SJCRH30 (cell line): ENCODE measurements at regions not wholly inside any gene's neighbourhood (a gene's known extent, or its start where the extent isn't known, plus 50 kb on each side); places are given as distances from the start of the nearest gene placed in this dataset.
"Not testable (repeated sequence)": the region's sequence is repeated elsewhere in the genome, so short reads cannot be mapped to it uniquely, and the experiment has no call there.

Source experiments
- DNase-seq, 2 experiments: peaks; one replicate each; pipeline ENCODE4 v3.0.0-alpha.2; 2015 to 2020
- H3K27ac ChIP-seq: fragments of 250-450 bp; sonication (Bioruptor Pico); 2 replicates; pipeline ENCODE4 v1.5.1; 2020; ENCODE audit warnings: mild to moderate bottlenecking, moderate library complexity
- H3K27me3 ChIP-seq: fragments of 250-450 bp; sonication (Bioruptor Pico); 2 replicates; pipeline ENCODE4 v1.5.1; 2020; ENCODE audit warnings: mild to moderate bottlenecking, moderate library complexity
- H3K36me3 ChIP-seq: fragments of 250-450 bp; sonication (Bioruptor Pico); 2 replicates; pipeline ENCODE4 v1.5.1; 2020; ENCODE audit warnings: mild to moderate bottlenecking, moderate library complexity
- H3K4me1 ChIP-seq: fragments of 250-450 bp; sonication (Bioruptor Pico); 2 replicates; pipeline ENCODE4 v1.5.1; 2020; ENCODE audit warnings: mild to moderate bottlenecking, moderate library complexity
- H3K4me3 ChIP-seq: fragments of 250-450 bp; sonication (Bioruptor Pico); 2 replicates; pipeline ENCODE4 v1.5.1; 2020; ENCODE audit warnings: mild to moderate bottlenecking, moderate library complexity
- H3K9me3 ChIP-seq: fragments of 250-450 bp; sonication (Bioruptor Pico); replicated peaks from 2 replicates; pipeline ENCODE4 v1.5.1; 2020; ENCODE audit warnings: mild to moderate bottlenecking, moderate library complexity

GRCh38 chr7:98745722-98746318 is 124.0 kb downstream of the TMEM130 start:
- peak; percentile 66 to 83 for DNase-seq
- no peaks in the 10 kb centered on the region for H3K36me3 ChIP-seq

GRCh38 chr7:98748090-98748489 is 121.7 kb downstream of the TMEM130 start:
- Histone ChIP-seq H3K9me3 (0 out of 2 replicates have a peak, but pooled peaks cover 4% of the 10 kb centered on the region), H3K4me1 (no peaks in the 10 kb centered on the region), H3K27ac (no peak overlapping the region), H3K27me3 (no peaks in the 10 kb centered on the region; the same call in 1 of the 2 replicates), H3K4me3 (no peak overlapping the region), H3K36me3 (no peaks in the 10 kb centered on the region)
- no peak for DNase-seq

More at GRCh38 chr7:98745722-98746318, 124.0 kb downstream of the TMEM130 start:
- Histone ChIP-seq H3K4me1 (no peaks in the 10 kb centered on the region), H3K27me3 (no peaks in the 10 kb centered on the region; the same call in 1 of the 2 replicates), H3K27ac (no peak overlapping the region), H3K9me3 (0 out of 2 replicates have a peak, but pooled peaks cover 4% of the 10 kb centered on the region), H3K4me3 (no peak overlapping the region)

GRCh38 chr7:98753176-98753575 is 116.6 kb downstream of the TMEM130 start:
- Histone ChIP-seq H3K9me3 (0 out of 2 replicates have a peak, but pooled peaks cover 4% of the 10 kb centered on the region), H3K4me3 (no peak overlapping the region), H3K27ac (no peak overlapping the region), H3K36me3 (no peaks in the 10 kb centered on the region), H3K27me3 (no peaks in the 10 kb centered on the region), H3K4me1 (no peaks in the 10 kb centered on the region)
- DNase-seq: no peak

GRCh38 chr7:98753989-98754479 is 115.8 kb downstream of the TMEM130 start:
- H3K4me3 ChIP-seq: no peak overlapping the region
- DNase-seq: peak in 1 of 2 experiments; percentile 14

GRCh38 chr7:98755138-98755898 is 114.5 kb downstream of the TMEM130 start:
- 0 out of 2 replicates have a peak, but pooled peaks cover 3% of the 10 kb centered on the region for H3K9me3 ChIP-seq
- H3K27ac ChIP-seq: no peak overlapping the region
- peak; percentile 19 to 26 for DNase-seq

More at GRCh38 chr7:98753989-98754479, 115.8 kb downstream of the TMEM130 start:
- no peaks in the 10 kb centered on the region for H3K36me3 ChIP-seq
- no peak overlapping the region for H3K27ac ChIP-seq
- H3K27me3 ChIP-seq: no peaks in the 10 kb centered on the region
- no peaks in the 10 kb centered on the region for H3K4me1 ChIP-seq
- 0 out of 2 replicates have a peak, but pooled peaks cover 4% of the 10 kb centered on the region for H3K9me3 ChIP-seq

GRCh38 chr7:98758157-98758556 is 111.7 kb downstream of the TMEM130 start:
- no peaks in the 10 kb centered on the region for H3K9me3 ChIP-seq
- no peak overlapping the region for H3K27ac ChIP-seq
- no peak overlapping the region for H3K4me3 ChIP-seq
- H3K4me1 ChIP-seq: no peaks in the 10 kb centered on the region
- no peak for DNase-seq
- no peaks in the 10 kb centered on the region for H3K36me3 ChIP-seq
- no peaks in the 10 kb centered on the region for H3K27me3 ChIP-seq

More at GRCh38 chr7:98755138-98755898, 114.5 kb downstream of the TMEM130 start:
- Histone ChIP-seq H3K4me3 (no peak overlapping the region), H3K36me3 (no peaks in the 10 kb centered on the region), H3K4me1 (no peaks in the 10 kb centered on the region), H3K27me3 (no peaks in the 10 kb centered on the region)

GRCh38 chr7:98760201-98760651 is 109.6 kb downstream of the TMEM130 start:
- Histone ChIP-seq H3K27ac (no peak overlapping the region), H3K4me3 (no peak overlapping the region), H3K36me3 (no peaks in the 10 kb centered on the region), H3K4me1 (no peaks in the 10 kb centered on the region), H3K9me3 (no peaks in the 10 kb centered on the region), H3K27me3 (no peaks in the 10 kb centered on the region)
- no peak for DNase-seq

- Histone ChIP-seq H3K27ac (no peak overlapping the region), H3K4me1 (no peaks in the 10 kb centered on the region), H3K27me3 (no peaks in the 10 kb centered on the region), H3K36me3 (no peaks in the 10 kb centered on the region), H3K4me3 (no peak overlapping the region), H3K9me3 (no peaks in the 10 kb centered on the region)
- no peak for DNase-seq
Measured at GRCh38 chr7:98761225-98761624, 108.6 kb downstream of the TMEM130 start.

GRCh38 chr7:98762620-98763019 is 107.2 kb downstream of the TMEM130 start:
- DNase-seq: no peak
- Histone ChIP-seq H3K27me3 (no peaks in the 10 kb centered on the region), H3K36me3 (no peaks in the 10 kb centered on the region), H3K4me1 (no peaks in the 10 kb centered on the region), H3K4me3 (no peak overlapping the region), H3K27ac (no peak overlapping the region), H3K9me3 (no peaks in the 10 kb centered on the region)

GRCh38 chr7:98763441-98763840 is 106.4 kb downstream of the TMEM130 start:
- Histone ChIP-seq H3K9me3 (no peaks in the 10 kb centered on the region), H3K27me3 (no peaks in the 10 kb centered on the region), H3K4me1 (no peaks in the 10 kb centered on the region), H3K27ac (no peak overlapping the region), H3K4me3 (no peak overlapping the region), H3K36me3 (no peaks in the 10 kb centered on the region)
- DNase-seq: no peak

GRCh38 chr7:98764946-98765345 is 104.9 kb downstream of the TMEM130 start:
- Histone ChIP-seq H3K27ac (no peak overlapping the region), H3K27me3 (no peaks in the 10 kb centered on the region), H3K4me3 (no peak overlapping the region), H3K36me3 (no peaks in the 10 kb centered on the region), H3K9me3 (no peaks in the 10 kb centered on the region), H3K4me1 (no peaks in the 10 kb centered on the region)
- no peak for DNase-seq

- H3K9me3 ChIP-seq, H3K4me3 ChIP-seq, H3K36me3 ChIP-seq, H3K27me3 ChIP-seq, H3K4me1 ChIP-seq, DNase-seq, H3K27ac ChIP-seq: not testable (repeated sequence)
Measured at GRCh38 chr7:98770085-98770484, 99.7 kb downstream of the TMEM130 start.

- Histone ChIP-seq H3K4me1 (no peaks in the 10 kb centered on the region), H3K36me3 (no peaks in the 10 kb centered on the region), H3K27ac (no peak overlapping the region), H3K27me3 (no peaks in the 10 kb centered on the region), H3K9me3 (no peaks in the 10 kb centered on the region), H3K4me3 (no peak overlapping the region)
- DNase-seq: peak; percentile 40 to 45
Measured at GRCh38 chr7:98771519-98771918, 98.3 kb downstream of the TMEM130 start.

GRCh38 chr7:98771941-98772603 is 97.7 kb downstream of the TMEM130 start:
- Histone ChIP-seq H3K9me3 (no peaks in the 10 kb centered on the region), H3K4me3 (no peak overlapping the region), H3K4me1 (no peaks in the 10 kb centered on the region), H3K27ac (no peak overlapping the region), H3K36me3 (no peaks in the 10 kb centered on the region), H3K27me3 (no peaks in the 10 kb centered on the region)
- no peak for DNase-seq

- Histone ChIP-seq H3K9me3 (no peaks in the 10 kb centered on the region), H3K27ac (no peak overlapping the region)
- no peak for DNase-seq
Measured at GRCh38 chr7:98774884-98775283, 94.9 kb downstream of the TMEM130 start.

More at GRCh38 chr7:98774884-98775283, 94.9 kb downstream of the TMEM130 start:
- Histone ChIP-seq H3K27me3 (no peaks in the 10 kb centered on the region), H3K36me3 (no peaks in the 10 kb centered on the region), H3K4me3 (no peak overlapping the region), H3K4me1 (no peaks in the 10 kb centered on the region)
